ENCODE measurements at regions not wholly inside any gene's neighbourhood (a gene's known extent, or its start where the extent isn't known, plus 50 kb on each side); places are given as distances from the start of the nearest gene placed in this dataset.
A peak's percentile ranks its signal among the peaks of the same experiment; 100 is the strongest.

GRCh38 chr4:186889876-186890643 lies 166.4 kb upstream of the FAT1 start:
- no peak for DNase-seq

- DNase-seq: no peak
Measured at GRCh38 chr4:186891859-186892486, 168.3 kb upstream of the FAT1 start.

- DNase-seq: no peak
Measured at GRCh38 chr4:186898367-186898766, 174.7 kb upstream of the FAT1 start.

GRCh38 chr4:186900232-186900900 lies 176.7 kb upstream of the FAT1 start:
- DNase-seq: peak; percentile 91

GRCh38 chr4:186900984-186901383 lies 177.3 kb upstream of the FAT1 start:
- DNase-seq: peak; percentile 13

- DNase-seq: no peak
Measured at GRCh38 chr4:186901850-186902249, 178.2 kb upstream of the FAT1 start.

- DNase-seq: no peak
Measured at GRCh38 chr4:186902361-186902760, 178.7 kb upstream of the FAT1 start.

- DNase-seq: peak; percentile 96
Measured at GRCh38 chr4:186904101-186904500, 180.4 kb upstream of the FAT1 start.

- no peak for DNase-seq
Measured at GRCh38 chr4:186906722-186907121, 183.1 kb upstream of the FAT1 start.

GRCh38 chr4:186910385-186910784 lies 186.7 kb upstream of the FAT1 start:
- no peak for DNase-seq

GRCh38 chr4:186912606-186913005 lies 188.9 kb upstream of the FAT1 start:
- peak; percentile 14 for DNase-seq

- no peak for DNase-seq
Measured at GRCh38 chr4:186915816-186916215, 192.2 kb upstream of the FAT1 start.

GRCh38 chr4:186917136-186917535 lies 193.5 kb upstream of the FAT1 start:
- no peak for DNase-seq

GRCh38 chr4:186918466-186918865 lies 194.8 kb upstream of the FAT1 start:
- DNase-seq: no peak

- no peak for DNase-seq
Measured at GRCh38 chr4:186919340-186919739, 195.7 kb upstream of the FAT1 start.

- peak; percentile 64 for DNase-seq
Measured at GRCh38 chr4:186920483-186920882, 196.8 kb upstream of the FAT1 start.

- no peak for DNase-seq
Measured at GRCh38 chr4:186920992-186921391, 197.3 kb upstream of the FAT1 start.

GRCh38 chr4:186924723-186925122 lies 201.1 kb upstream of the FAT1 start:
- no peak for DNase-seq

GRCh38 chr4:186927624-186928023 lies 204.0 kb upstream of the FAT1 start:
- DNase-seq: no peak

- DNase-seq: no peak
Measured at GRCh38 chr4:186930024-186930423, 206.4 kb upstream of the FAT1 start.

GRCh38 chr4:186931519-186931918 lies 207.9 kb upstream of the FAT1 start:
- DNase-seq: peak; percentile 62

GRCh38 chr4:186932196-186932595 lies 208.5 kb upstream of the FAT1 start:
- DNase-seq: no peak

- DNase-seq: peak; percentile 81
Measured at GRCh38 chr4:186932631-186933187, 209.1 kb upstream of the FAT1 start.
